Fibroblast of lung (primary cell): ENCODE measurements at regions not wholly inside any gene's neighbourhood (a gene's known extent, or its start where the extent isn't known, plus 50 kb on each side); places are given as distances from the start of the nearest gene placed in this dataset.

ENCODE experiments used
- EZH2 ChIP-seq: IDR thresholded peaks from 2 replicates; pipeline ENCODE4 v1.5.1; 2012; ENCODE audit warnings: low read length, control low read depth, mild to moderate bottlenecking; ENCODE audit errors: missing control alignments
- TF ChIP-seq, protein P1 (sequence below), 2 donors: IDR thresholded peaks in 1 of 2; conservative IDR thresholded peaks in 1 of 2; 1 replicate in 1 of 2; 2 replicates in 1 of 2; pipeline ENCODE4 v1.5.1; 2011 to 2012; ENCODE audit warnings: low read length in 2 of 2, control low read depth in 1 of 2, inconsistent platforms in 1 of 2, low read depth in 1 of 2, mild to moderate bottlenecking in 1 of 2

- TF ChIP-seq, protein P1, sequence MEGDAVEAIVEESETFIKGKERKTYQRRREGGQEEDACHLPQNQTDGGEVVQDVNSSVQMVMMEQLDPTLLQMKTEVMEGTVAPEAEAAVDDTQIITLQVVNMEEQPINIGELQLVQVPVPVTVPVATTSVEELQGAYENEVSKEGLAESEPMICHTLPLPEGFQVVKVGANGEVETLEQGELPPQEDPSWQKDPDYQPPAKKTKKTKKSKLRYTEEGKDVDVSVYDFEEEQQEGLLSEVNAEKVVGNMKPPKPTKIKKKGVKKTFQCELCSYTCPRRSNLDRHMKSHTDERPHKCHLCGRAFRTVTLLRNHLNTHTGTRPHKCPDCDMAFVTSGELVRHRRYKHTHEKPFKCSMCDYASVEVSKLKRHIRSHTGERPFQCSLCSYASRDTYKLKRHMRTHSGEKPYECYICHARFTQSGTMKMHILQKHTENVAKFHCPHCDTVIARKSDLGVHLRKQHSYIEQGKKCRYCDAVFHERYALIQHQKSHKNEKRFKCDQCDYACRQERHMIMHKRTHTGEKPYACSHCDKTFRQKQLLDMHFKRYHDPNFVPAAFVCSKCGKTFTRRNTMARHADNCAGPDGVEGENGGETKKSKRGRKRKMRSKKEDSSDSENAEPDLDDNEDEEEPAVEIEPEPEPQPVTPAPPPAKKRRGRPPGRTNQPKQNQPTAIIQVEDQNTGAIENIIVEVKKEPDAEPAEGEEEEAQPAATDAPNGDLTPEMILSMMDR (conservative IDR thresholded peaks at IDR 0.05 in 1 of 2, IDR thresholded peaks at IDR 0.05 in 1 of 2; ENCODE audit: low read depth in 1 of 2, low read length in 2 of 2), result no peak
- no peak for TF ChIP-seq EZH2
Observed at GRCh38 chr1:201650623-201650933, 111.7 kb downstream of the NAV1 start.
